ENCODE measurements at regions not wholly inside any gene's neighbourhood (a gene's known extent, or its start where the extent isn't known, plus 50 kb on each side); places are given as distances from the start of the nearest gene placed in this dataset.

DNA sequence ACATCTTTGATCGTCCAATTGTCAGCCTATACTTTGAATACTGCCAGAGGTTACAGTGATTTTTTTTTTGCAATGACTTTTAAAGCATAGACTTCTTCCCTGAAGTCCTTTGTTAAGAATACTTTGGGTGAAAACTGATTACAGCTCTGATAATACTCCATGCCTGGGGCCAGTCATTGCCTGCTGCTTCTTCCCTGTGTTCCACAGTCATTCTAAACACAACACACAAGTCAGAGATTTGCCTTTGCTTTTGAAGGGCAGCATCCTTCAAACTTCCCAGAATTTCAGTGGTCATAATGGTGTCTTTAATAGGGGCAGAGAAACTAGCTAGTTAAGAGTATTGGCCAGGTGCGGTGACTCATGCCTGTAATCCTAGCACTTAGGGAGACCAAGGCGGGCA is 153.7 kb upstream of the PLAAT1 start:
- Histone ChIP-seq H3K27me3 (ENCODE audit: insufficient read depth, poor library complexity, severe bottlenecking) (no peaks in the 10 kb centered on the region), H3K27ac (replicated peaks) (no peak overlapping the region), H3K4me3 (replicated peaks; ENCODE audit: insufficient read depth, low read length) (no peak overlapping the region)
- no peak for DNase-seq (ENCODE audit: low read depth in 1 of 2, low spot score in 1 of 2)
- TF ChIP-seq, protein P1, sequence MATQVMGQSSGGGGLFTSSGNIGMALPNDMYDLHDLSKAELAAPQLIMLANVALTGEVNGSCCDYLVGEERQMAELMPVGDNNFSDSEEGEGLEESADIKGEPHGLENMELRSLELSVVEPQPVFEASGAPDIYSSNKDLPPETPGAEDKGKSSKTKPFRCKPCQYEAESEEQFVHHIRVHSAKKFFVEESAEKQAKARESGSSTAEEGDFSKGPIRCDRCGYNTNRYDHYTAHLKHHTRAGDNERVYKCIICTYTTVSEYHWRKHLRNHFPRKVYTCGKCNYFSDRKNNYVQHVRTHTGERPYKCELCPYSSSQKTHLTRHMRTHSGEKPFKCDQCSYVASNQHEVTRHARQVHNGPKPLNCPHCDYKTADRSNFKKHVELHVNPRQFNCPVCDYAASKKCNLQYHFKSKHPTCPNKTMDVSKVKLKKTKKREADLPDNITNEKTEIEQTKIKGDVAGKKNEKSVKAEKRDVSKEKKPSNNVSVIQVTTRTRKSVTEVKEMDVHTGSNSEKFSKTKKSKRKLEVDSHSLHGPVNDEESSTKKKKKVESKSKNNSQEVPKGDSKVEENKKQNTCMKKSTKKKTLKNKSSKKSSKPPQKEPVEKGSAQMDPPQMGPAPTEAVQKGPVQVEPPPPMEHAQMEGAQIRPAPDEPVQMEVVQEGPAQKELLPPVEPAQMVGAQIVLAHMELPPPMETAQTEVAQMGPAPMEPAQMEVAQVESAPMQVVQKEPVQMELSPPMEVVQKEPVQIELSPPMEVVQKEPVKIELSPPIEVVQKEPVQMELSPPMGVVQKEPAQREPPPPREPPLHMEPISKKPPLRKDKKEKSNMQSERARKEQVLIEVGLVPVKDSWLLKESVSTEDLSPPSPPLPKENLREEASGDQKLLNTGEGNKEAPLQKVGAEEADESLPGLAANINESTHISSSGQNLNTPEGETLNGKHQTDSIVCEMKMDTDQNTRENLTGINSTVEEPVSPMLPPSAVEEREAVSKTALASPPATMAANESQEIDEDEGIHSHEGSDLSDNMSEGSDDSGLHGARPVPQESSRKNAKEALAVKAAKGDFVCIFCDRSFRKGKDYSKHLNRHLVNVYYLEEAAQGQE (IDR thresholded peaks at IDR 0.05; ENCODE audit: insufficient replicate concordance, low read depth): no peak
- TF ChIP-seq SPI1 (IDR thresholded peaks at IDR 0.05; ENCODE audit: borderline replicate concordance, low read depth) (no peak), POLR2AphosphoS5 (IDR thresholded peaks at IDR 0.05; ENCODE audit: low read depth) (no peak), GABPA (IDR thresholded peaks at IDR 0.05; ENCODE audit: low read depth) (no peak), CTCF (IDR thresholded peaks at IDR 0.05; ENCODE audit: insufficient read depth, low read length) (no peak)

- no peaks in the 10 kb centered on the region for H3K27me3 ChIP-seq (ENCODE audit: insufficient read depth, poor library complexity, severe bottlenecking)
- no peak for DNase-seq (ENCODE audit: low read depth in 1 of 2, low spot score in 1 of 2)
- no peak overlapping the region for H3K27ac ChIP-seq (replicated peaks)
- TF ChIP-seq SPI1 (IDR thresholded peaks at IDR 0.05; ENCODE audit: borderline replicate concordance, low read depth) (no peak), GABPA (IDR thresholded peaks at IDR 0.05; ENCODE audit: low read depth) (no peak), CTCF (IDR thresholded peaks at IDR 0.05; ENCODE audit: insufficient read depth, low read length) (no peak), POLR2AphosphoS5 (IDR thresholded peaks at IDR 0.05; ENCODE audit: low read depth) (no peak)
- TF ChIP-seq, protein P1 (IDR thresholded peaks at IDR 0.05; ENCODE audit: insufficient replicate concordance, low read depth): no peak
- no peak overlapping the region for H3K4me3 ChIP-seq (replicated peaks; ENCODE audit: insufficient read depth, low read length)
Measured at GRCh38 chr3:193095366-193095765, 145.7 kb upstream of the PLAAT1 start.

DNA sequence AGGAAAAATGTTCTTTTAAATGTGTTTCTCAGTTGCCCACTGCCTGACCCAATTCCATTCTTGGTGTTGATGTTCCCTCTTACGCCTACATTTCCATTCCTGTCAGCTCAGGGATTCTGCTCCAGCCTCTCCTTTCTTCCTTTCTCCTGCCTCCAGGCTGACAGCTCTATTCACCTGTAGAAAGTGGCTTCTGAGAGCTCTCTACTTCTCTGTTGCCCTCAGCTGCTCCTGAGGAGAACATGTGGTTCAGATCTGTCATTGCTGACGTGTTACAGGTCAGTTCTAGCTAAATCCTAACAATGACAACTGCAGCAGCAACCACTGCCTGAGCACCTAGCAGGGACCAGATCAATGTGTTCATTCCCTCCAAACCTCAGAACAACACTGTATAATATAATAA is 144.9 kb upstream of the PLAAT1 start:
- TF ChIP-seq CTCF (IDR thresholded peaks at IDR 0.05; ENCODE audit: insufficient read depth, low read length): no peak
- no peak for TF ChIP-seq SPI1 (IDR thresholded peaks at IDR 0.05; ENCODE audit: borderline replicate concordance, low read depth)
- TF ChIP-seq POLR2AphosphoS5 (IDR thresholded peaks at IDR 0.05; ENCODE audit: low read depth): no peak
- DNase-seq (ENCODE audit: low read depth in 1 of 2, low spot score in 1 of 2): no peak
- no peak overlapping the region for H3K4me3 ChIP-seq (replicated peaks; ENCODE audit: insufficient read depth, low read length)
- H3K27me3 ChIP-seq (ENCODE audit: insufficient read depth, poor library complexity, severe bottlenecking): no peaks in the 10 kb centered on the region
- no peak overlapping the region for H3K27ac ChIP-seq (replicated peaks)
